Fibroblast of pulmonary artery (primary cell): ENCODE measurements at regions not wholly inside any gene's neighbourhood (a gene's known extent, or its start where the extent isn't known, plus 50 kb on each side); places are given as distances from the start of the nearest gene placed in this dataset.
"Not testable (repeated sequence)": the region's sequence is repeated elsewhere in the genome, so short reads cannot be mapped to it uniquely, and the experiment has no call there.

Source experiments
- DNase-seq: peaks from one replicate; pipeline ENCODE4 v3.0.0-alpha.2; 2010; ENCODE audit warnings: low read depth
- H3K4me3 ChIP-seq: replicated peaks from 2 replicates; pipeline ENCODE4 v1.5.1; 2011; ENCODE audit warnings: low read depth, mild to moderate bottlenecking, control low read depth, low read length, moderate library complexity
- TF ChIP-seq, protein P1 (sequence below): IDR thresholded peaks from 2 replicates; pipeline ENCODE4 v1.5.1; 2011; ENCODE audit warnings: mild to moderate bottlenecking, control low read depth, low read length, inconsistent platforms; ENCODE audit errors: missing control alignments

DNA sequence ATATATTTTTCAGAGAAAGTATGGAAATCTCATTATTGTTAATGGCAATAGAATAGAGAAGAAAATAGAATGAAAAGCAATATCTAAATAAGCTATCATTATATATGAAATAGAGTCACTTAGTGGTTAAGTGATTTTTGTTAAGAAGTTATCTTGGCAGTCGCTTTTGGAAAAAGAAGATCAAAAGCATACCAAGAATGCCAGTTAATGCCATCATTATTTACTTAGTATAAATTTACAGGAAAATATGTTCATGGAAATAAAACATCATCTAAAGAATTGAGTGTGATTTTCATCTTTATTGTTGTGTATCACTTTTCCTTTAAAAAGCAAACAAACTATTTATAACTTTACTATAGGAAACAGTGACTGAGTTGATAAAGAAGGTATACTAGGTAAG is 85.3 kb upstream of the GPR101 start:
- no peak for DNase-seq
- TF ChIP-seq, protein P1, sequence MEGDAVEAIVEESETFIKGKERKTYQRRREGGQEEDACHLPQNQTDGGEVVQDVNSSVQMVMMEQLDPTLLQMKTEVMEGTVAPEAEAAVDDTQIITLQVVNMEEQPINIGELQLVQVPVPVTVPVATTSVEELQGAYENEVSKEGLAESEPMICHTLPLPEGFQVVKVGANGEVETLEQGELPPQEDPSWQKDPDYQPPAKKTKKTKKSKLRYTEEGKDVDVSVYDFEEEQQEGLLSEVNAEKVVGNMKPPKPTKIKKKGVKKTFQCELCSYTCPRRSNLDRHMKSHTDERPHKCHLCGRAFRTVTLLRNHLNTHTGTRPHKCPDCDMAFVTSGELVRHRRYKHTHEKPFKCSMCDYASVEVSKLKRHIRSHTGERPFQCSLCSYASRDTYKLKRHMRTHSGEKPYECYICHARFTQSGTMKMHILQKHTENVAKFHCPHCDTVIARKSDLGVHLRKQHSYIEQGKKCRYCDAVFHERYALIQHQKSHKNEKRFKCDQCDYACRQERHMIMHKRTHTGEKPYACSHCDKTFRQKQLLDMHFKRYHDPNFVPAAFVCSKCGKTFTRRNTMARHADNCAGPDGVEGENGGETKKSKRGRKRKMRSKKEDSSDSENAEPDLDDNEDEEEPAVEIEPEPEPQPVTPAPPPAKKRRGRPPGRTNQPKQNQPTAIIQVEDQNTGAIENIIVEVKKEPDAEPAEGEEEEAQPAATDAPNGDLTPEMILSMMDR: no peak
- no peak overlapping the region for H3K4me3 ChIP-seq

DNA sequence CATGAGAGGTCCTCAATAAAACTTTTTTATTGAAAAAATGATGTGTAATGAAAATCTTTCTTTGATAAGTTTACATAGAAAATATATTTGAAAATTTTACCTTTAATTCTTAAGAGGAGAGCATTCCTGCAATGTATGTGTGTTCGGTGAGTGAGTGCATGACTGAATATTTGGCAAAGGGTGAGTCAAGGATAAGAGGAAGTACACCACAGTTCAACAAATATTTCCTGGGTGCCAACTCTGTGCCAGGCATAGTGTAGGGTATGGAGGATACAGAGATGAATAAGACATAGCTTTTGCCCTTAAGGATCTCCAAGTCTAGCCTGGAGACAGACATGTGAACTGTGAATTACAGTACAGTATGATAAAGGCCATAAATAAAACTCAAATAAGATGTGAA is 84.7 kb upstream of the GPR101 start:
- no peak overlapping the region for H3K4me3 ChIP-seq
- DNase-seq: no peak
- TF ChIP-seq, protein P1: no peak

DNA sequence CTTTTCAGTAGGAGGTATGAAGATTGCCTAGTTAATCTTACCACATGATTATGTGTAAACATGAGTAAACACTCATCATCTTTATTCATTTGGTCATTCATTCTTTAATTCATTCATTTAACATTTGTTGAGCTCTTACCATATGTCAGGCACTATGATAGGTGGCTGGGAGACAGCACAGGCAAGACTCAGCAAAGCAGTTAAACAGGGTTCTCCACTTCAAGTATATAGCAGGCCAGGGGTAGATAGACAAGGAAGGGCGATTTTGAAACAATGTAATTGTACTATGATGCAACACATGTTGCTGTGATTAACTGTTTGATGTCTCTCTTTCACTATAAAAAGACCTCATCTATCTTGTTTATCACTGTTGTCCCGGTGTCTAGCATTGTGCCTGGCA is 84.3 kb upstream of the GPR101 start:
- TF ChIP-seq, protein P1: no peak
- DNase-seq: no peak
- no peak overlapping the region for H3K4me3 ChIP-seq

DNA sequence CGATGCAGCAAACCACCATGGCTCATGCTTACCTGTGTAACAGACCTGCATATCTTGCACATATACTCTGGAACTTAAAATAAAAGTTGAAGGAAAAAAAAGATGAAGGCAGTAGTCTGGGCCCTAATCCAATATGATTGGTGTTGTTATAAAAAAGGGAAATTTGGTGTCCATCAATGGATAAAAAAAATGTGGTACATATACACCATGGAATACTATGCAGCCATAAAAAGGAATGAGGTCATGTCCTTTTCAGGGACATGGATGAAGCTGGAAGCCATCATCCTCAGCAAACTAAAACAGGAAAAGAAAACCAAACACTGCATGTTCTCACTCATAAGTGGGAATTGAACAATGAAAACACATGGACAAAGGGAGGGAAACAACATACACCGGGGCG is 74.1 kb upstream of the GPR101 start:
- H3K4me3 ChIP-seq, DNase-seq: not testable (repeated sequence)

DNA sequence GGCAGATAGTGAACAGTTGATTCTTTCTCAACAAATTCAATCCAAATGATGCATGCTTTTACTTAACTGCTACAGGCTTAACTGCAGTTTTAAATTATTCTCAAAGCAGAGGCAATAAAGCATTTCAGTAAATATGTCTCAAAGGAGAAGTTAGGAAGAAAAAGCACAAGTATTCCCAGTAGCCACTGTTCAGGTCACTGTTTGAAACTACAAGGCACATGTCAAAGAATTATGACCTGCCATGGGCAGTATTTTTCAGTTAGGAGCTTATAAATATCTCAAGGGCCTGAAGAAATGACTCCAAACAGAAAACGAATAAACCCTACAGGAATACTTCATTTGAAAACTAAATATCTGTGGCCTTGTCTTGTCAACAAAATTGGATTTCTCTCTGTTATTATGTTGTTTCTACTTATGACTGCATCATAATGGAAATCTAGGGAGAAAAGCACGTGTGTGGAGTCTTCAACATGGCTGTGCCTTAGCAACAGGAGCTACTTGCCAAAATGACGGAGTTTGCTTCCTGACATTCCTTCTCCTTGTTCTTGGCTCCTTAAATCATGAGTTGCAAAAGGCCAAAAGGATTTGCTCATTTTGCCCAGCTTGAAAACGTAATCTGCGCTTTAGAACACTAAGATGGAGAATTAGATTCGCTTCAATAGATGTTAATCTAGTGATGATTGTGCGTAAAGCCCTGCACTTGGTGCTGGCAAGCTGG is 67.6 kb upstream of the GPR101 start:
- no peak overlapping the region for H3K4me3 ChIP-seq
- TF ChIP-seq, protein P1: no peak
- no peak for DNase-seq
